Epithelial cell of esophagus (primary cell): ENCODE measurements at regions not wholly inside any gene's neighbourhood (a gene's known extent, or its start where the extent isn't known, plus 50 kb on each side); places are given as distances from the start of the nearest gene placed in this dataset.

ENCODE experiments used
- DNase-seq: peaks from one replicate; pipeline ENCODE4 v3.0.0; 2010; ENCODE audit warnings: low read depth
- H3K4me3 ChIP-seq: 2 replicates; pipeline ENCODE4 v1.5.1; 2011; ENCODE audit warnings: mild to moderate bottlenecking, low read length, control low read depth
- TF ChIP-seq, protein P1 (sequence below): IDR thresholded peaks from 2 replicates; pipeline ENCODE4 v1.5.1; 2011; ENCODE audit warnings: low read depth, mild to moderate bottlenecking, low read length, control low read depth, inconsistent platforms; ENCODE audit not compliant: insufficient read depth; ENCODE audit errors: missing control alignments

DNA sequence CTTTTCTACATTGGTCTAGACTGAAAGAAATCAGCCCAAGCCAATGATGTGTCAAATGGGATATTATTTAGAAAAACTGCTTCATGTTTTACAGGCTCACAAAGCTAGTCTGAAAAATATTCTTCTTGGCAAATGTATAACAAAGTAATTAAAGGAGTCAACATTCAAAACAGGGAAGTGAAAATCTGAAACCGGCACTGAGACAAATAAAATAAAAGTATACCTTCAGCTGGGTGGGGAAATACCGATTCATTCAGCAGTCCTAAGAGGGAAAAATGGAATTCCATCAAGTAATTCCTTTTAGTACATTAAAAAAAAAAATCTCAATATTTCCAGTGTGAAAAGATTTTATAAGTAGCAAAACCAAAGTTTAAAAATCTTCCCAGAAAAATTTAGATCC, 259.6 kb upstream of the SLC24A2 start:
- H3K4me3 ChIP-seq = no peak overlapping the region
- DNase-seq = no peak
- TF ChIP-seq, protein P1, sequence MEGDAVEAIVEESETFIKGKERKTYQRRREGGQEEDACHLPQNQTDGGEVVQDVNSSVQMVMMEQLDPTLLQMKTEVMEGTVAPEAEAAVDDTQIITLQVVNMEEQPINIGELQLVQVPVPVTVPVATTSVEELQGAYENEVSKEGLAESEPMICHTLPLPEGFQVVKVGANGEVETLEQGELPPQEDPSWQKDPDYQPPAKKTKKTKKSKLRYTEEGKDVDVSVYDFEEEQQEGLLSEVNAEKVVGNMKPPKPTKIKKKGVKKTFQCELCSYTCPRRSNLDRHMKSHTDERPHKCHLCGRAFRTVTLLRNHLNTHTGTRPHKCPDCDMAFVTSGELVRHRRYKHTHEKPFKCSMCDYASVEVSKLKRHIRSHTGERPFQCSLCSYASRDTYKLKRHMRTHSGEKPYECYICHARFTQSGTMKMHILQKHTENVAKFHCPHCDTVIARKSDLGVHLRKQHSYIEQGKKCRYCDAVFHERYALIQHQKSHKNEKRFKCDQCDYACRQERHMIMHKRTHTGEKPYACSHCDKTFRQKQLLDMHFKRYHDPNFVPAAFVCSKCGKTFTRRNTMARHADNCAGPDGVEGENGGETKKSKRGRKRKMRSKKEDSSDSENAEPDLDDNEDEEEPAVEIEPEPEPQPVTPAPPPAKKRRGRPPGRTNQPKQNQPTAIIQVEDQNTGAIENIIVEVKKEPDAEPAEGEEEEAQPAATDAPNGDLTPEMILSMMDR = no peak

DNA sequence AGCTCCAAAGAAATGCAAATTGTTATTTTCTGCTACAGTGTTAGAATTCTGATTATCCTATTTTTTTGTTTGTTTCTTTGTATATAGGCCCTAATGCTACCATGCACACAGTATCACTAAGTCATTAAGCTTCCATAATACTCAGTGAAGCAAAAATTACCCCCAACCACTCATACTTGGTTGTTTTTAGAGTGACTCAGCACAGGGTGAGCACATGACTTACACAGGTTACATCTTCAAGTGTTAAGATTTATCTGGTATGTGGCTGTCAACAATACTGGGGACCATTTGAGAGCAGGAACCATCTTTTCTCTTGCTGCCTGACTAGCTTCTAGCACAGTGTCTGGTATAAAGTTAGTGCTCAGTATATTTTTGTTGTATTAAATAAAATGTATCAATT, 255.8 kb upstream of the SLC24A2 start:
- peak; percentile 48 for DNase-seq
- TF ChIP-seq, protein P1 = no peak
- H3K4me3 ChIP-seq = no peak overlapping the region

DNA sequence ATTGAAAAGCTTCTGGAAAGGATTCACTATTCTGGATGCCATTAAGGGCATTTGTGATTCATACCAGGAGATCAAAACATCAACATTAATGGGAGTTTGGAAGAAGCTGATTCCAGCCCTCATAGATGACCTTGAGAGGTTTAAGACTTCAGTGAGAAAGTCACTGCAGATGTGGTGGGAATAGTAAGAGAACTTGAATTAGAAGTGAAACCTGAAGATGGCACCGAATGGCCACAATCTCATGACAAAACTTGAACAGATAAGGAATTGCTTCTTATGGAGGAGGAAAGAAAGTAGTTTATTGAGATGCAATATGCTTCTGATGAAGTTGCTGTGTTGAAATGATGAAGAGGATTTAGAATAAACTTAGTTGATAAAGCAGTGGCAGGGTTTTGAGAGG, 254.6 kb upstream of the SLC24A2 start:
- no peak for DNase-seq
- TF ChIP-seq, protein P1 = no peak
- H3K4me3 ChIP-seq = no peak overlapping the region

DNA sequence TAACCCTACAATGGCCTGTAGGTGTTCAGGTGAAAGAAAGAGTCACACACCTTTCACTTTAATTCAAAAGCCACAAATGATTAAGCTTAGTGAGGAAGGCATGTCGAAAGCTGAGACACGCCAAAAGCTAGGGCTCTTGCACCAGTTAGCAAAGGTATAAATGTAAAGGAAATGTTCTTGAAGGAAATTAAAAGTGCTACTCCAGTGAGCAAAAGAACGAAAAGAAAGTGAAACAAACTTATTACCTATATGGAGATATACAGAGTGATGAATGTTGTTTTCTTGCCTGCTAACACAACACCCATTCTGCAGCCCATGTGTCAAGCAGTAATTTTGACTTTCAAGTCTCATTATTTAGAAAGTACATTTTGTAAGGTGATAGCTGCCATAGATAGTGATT, 254.2 kb upstream of the SLC24A2 start:
- TF ChIP-seq, protein P1 = no peak
- DNase-seq = no peak
- no peak overlapping the region for H3K4me3 ChIP-seq

DNA sequence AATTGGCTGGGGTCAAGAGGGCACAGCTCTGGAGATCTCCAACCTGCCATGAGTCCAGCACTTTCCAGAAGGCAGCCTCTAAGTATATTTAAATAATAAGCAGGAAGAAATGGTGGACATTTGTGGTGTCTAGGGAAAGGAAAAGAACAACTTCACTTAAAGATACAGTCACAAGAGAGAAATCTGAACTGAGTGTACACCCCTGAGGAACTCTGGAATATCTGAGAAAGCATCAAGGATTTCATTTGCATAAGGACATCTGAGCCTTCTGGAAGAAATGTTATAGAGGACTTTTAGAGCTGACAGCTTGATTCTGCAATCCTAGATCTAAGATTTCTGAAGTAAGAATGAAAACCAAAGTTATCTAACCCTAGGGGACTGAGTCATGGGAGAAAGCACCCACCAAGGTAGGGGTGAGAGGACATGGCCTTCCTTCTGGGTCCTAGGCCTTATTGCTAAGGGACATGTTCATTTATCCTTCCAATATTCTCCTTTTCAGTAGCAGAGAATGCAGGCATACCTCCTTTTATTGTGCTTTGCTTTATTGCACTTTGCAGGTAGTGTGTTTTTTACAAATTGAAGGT, 253.4 kb upstream of the SLC24A2 start:
- TF ChIP-seq, protein P1 = no peak
- no peak for DNase-seq
- H3K4me3 ChIP-seq = no peak overlapping the region

DNA sequence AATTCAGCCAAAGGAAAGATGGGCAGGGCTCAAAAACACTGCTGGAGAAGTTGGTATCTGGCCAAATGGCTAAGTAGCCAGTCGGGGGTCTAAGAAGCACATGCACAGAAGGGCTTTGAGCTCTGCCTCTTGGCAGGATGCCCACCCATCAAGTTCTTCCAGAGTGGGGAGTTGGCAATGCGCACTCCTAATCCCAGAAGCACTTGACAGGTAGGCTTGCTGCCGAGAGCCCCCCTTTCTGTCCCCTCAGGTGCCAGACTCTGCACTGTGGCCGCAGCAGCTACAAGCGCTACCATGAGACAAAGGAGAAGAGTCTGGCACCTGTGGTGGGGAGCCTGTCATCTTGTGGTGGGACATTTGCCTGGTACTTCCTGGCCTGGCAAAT, 252.9 kb upstream of the SLC24A2 start:
- TF ChIP-seq, protein P1 = no peak
- H3K4me3 ChIP-seq = no peak overlapping the region
- no peak for DNase-seq

DNA sequence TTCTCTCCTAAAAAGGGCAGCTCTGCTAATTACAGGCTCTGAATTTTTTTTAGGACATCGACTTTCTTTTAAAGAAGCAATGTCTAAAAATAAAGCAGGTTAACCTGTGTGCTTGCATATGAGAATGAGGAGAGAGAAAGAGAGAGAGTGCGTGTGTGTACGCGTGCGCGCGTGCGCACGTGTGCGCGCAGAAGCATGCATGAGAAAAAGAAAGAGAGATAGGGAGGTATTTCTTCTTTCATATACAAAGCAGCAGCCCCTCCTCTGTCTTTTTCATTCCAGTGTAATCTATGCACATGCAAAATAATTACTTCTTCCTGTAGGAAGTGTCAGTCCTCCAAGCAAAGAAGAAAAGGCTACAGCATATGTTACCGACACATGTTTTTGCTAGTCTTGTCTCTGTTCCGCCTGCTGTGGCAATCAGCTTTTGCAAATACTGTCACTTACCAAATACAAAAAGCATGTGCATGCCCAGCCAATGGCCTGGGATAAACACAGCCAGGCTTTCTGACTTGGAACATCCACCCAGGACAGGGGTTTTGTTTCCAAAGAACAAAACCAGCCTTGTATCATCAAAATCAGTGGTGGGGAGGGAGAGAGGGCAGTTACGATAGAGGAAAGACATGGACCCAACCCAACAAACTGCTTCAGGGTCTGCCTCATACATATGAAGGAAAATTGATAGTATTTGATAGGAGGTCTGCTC, 252.3 kb upstream of the SLC24A2 start:
- DNase-seq = no peak
- peak overlapping the region; percentile 6 for H3K4me3 ChIP-seq
- TF ChIP-seq, protein P1 = no peak
